ENCODE measurements at regions not wholly inside any gene's neighbourhood (a gene's known extent, or its start where the extent isn't known, plus 50 kb on each side); places are given as distances from the start of the nearest gene placed in this dataset.

DNA sequence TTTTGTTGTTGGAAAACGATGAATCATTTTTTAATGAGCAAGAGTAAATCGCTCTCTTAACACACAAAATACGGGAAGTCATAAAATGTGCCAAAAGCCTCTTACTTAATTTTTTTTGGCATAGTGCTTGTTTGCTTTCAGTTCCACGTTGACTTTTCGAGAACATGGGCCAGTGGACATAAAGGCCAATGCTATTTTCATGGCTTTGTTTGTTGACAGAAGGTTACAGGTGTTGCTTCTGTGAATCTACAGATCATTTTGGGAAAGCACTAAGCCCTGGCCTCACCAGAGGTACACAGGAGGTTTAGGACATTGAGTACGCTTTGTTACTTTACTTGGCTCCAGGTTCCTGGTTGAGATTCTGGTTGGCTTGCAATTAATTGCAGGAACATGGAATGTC is 199.4 kb upstream of the HMCN1 start:
- TF ChIP-seq RAD51 (IDR thresholded peaks at IDR 0.05; ENCODE audit: borderline replicate concordance) (no peak), FOSL2 (CRISPR knock-in tag; IDR thresholded peaks at IDR 0.05) (no peak), RAD21 (CRISPR knock-in tag; IDR thresholded peaks at IDR 0.05) (no peak), MIXL1 (CRISPR knock-in tag; IDR thresholded peaks at IDR 0.05) (no peak), RCOR2 (CRISPR knock-in tag; IDR thresholded peaks at IDR 0.05) (no peak), TCF7L2 (IDR thresholded peaks at IDR 0.05; ENCODE audit: low read depth, low read length) (no peak), POLR2AphosphoS5 (IDR thresholded peaks at IDR 0.05; ENCODE audit: low read depth, low read length) (no peak), RARA (CRISPR knock-in tag; IDR thresholded peaks at IDR 0.05) (no peak), ZNF713 (CRISPR knock-in tag; IDR thresholded peaks at IDR 0.05) (no peak)
- TF ChIP-seq, protein P1, sequence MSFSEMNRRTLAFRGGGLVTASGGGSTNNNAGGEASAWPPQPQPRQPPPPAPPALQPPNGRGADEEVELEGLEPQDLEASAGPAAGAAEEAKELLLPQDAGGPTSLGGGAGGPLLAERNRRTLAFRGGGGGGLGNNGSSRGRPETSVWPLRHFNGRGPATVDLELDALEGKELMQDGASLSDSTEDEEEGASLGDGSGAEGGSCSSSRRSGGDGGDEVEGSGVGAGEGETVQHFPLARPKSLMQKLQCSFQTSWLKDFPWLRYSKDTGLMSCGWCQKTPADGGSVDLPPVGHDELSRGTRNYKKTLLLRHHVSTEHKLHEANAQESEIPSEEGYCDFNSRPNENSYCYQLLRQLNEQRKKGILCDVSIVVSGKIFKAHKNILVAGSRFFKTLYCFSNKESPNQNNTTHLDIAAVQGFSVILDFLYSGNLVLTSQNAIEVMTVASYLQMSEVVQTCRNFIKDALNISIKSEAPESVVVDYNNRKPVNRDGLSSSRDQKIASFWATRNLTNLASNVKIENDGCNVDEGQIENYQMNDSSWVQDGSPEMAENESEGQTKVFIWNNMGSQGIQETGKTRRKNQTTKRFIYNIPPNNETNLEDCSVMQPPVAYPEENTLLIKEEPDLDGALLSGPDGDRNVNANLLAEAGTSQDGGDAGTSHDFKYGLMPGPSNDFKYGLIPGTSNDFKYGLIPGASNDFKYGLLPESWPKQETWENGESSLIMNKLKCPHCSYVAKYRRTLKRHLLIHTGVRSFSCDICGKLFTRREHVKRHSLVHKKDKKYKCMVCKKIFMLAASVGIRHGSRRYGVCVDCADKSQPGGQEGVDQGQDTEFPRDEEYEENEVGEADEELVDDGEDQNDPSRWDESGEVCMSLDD (CRISPR knock-in tag; IDR thresholded peaks at IDR 0.05; ENCODE audit: borderline replicate concordance) = no peak
- TF ChIP-seq, protein P2, sequence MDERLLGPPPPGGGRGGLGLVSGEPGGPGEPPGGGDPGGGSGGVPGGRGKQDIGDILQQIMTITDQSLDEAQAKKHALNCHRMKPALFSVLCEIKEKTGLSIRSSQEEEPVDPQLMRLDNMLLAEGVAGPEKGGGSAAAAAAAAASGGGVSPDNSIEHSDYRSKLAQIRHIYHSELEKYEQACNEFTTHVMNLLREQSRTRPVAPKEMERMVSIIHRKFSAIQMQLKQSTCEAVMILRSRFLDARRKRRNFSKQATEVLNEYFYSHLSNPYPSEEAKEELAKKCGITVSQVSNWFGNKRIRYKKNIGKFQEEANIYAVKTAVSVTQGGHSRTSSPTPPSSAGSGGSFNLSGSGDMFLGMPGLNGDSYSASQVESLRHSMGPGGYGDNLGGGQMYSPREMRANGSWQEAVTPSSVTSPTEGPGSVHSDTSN (CRISPR knock-in tag; IDR thresholded peaks at IDR 0.05) = no peak
- TF ChIP-seq, protein P3, sequence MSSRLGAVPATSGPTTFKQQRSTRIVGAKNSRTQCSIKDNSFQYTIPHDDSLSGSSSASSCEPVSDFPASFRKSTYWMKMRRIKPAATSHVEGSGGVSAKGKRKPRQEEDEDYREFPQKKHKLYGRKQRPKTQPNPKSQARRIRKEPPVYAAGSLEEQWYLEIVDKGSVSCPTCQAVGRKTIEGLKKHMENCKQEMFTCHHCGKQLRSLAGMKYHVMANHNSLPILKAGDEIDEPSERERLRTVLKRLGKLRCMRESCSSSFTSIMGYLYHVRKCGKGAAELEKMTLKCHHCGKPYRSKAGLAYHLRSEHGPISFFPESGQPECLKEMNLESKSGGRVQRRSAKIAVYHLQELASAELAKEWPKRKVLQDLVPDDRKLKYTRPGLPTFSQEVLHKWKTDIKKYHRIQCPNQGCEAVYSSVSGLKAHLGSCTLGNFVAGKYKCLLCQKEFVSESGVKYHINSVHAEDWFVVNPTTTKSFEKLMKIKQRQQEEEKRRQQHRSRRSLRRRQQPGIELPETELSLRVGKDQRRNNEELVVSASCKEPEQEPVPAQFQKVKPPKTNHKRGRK (CRISPR knock-in tag; IDR thresholded peaks at IDR 0.05) = no peak
